ENCODE measurements at regions not wholly inside any gene's neighbourhood (a gene's known extent, or its start where the extent isn't known, plus 50 kb on each side); places are given as distances from the start of the nearest gene placed in this dataset.

- Histone ChIP-seq H3K9me3 (replicated peaks; ENCODE audit: control insufficient read depth, insufficient read depth, low read length) (no peaks in the 10 kb centered on the region), H3K4me1 (ENCODE audit: control insufficient read depth, extremely low read depth, insufficient read depth, low read length) (no peaks in the 10 kb centered on the region), H3K9ac (replicated peaks; ENCODE audit: extremely low read depth, insufficient read depth, low read length) (no peak overlapping the region), H3K27me3 (ENCODE audit: control insufficient read depth in 2 of 2, insufficient read depth in 2 of 2, low read length in 2 of 2) (no peaks in the 10 kb centered on the region), H3K4me3 (replicated peaks in 1 of 3; ENCODE audit: insufficient read depth in 1 of 3, low read depth in 1 of 3, low read length in 3 of 3) (no peak overlapping the region), H3K79me2 (ENCODE audit: control insufficient read depth, insufficient read depth, low read length) (no peaks in the 10 kb centered on the region), H3K36me3 (ENCODE audit: control insufficient read depth in 2 of 2, extremely low read depth in 1 of 2, insufficient read depth in 2 of 2, low read length in 2 of 2) (no peaks in the 10 kb centered on the region), H2AFZ (ENCODE audit: low read depth, low read length) (no peak overlapping the region), H4K20me1 (replicated peaks; ENCODE audit: control insufficient read depth, extremely low read depth, insufficient read depth, low read length) (no peaks in the 10 kb centered on the region), H3K27ac (ENCODE audit: insufficient read depth, low read depth, low read length) (no peak overlapping the region), H3K4me2 (ENCODE audit: insufficient read depth, low read length) (no peak overlapping the region), H3K9me1 (replicated peaks; ENCODE audit: control insufficient read depth, extremely low read depth, insufficient read depth, low read length) (no peaks in the 10 kb centered on the region)
- dilution Hi-C loops (cut with MboI; ENCODE audit: extremely low pct_ligation_motif_present, low sequenced_read_pairs) (no loop called here), intact Hi-C loops (cut with micrococcal nuclease) (no loop called here)
- POLR2A ChIA-PET = no interaction called here
- FAIRE-seq = no peak
- TF ChIP-seq POLR2AphosphoS5 (IDR thresholded peaks at IDR 0.05; ENCODE audit: insufficient read depth, low read depth, low read length) (no peak), POLR2A (IDR thresholded peaks at IDR 0.05; ENCODE audit: low read depth, low read length) (no peak), JUN (IDR thresholded peaks at IDR 0.05; ENCODE audit: borderline replicate concordance, insufficient read depth, insufficient read length, low read depth) (no peak), FOS (IDR thresholded peaks at IDR 0.05; ENCODE audit: borderline replicate concordance, insufficient read depth, low read length) (no peak)
- TF ChIP-seq, protein P1, sequence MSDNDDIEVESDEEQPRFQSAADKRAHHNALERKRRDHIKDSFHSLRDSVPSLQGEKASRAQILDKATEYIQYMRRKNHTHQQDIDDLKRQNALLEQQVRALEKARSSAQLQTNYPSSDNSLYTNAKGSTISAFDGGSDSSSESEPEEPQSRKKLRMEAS (IDR thresholded peaks at IDR 0.05; ENCODE audit: insufficient read depth, insufficient read length) = no peak
- CTCF ChIA-PET = interaction anchor here (1.9 kb wide), 1 partner anchor 8 kb away, joined by 7 read pairs; no protein-coding TSS in a partner anchor
- BruUV-seq (replicated peaks) = no TSS peak
- DNase-seq (ENCODE audit: low read depth, low spot score) = no peak
Observed at GRCh38 chr15:85867250-85867649, 72.5 kb upstream of the KLHL25 start.

- Histone ChIP-seq H3K4me2 (ENCODE audit: insufficient read depth, low read length) (no peak overlapping the region), H3K79me2 (ENCODE audit: control insufficient read depth, insufficient read depth, low read length) (no peaks in the 10 kb centered on the region), H3K27ac (ENCODE audit: insufficient read depth, low read depth, low read length) (no peak overlapping the region), H2AFZ (ENCODE audit: low read depth, low read length) (no peak overlapping the region), H3K9ac (replicated peaks; ENCODE audit: extremely low read depth, insufficient read depth, low read length) (no peak overlapping the region), H3K4me3 (replicated peaks in 1 of 3; ENCODE audit: insufficient read depth in 1 of 3, low read depth in 1 of 3, low read length in 3 of 3) (no peak overlapping the region), H3K27me3 (ENCODE audit: control insufficient read depth in 2 of 2, insufficient read depth in 2 of 2, low read length in 2 of 2) (no peaks in the 10 kb centered on the region), H3K4me1 (ENCODE audit: control insufficient read depth, extremely low read depth, insufficient read depth, low read length) (no peaks in the 10 kb centered on the region), H4K20me1 (replicated peaks; ENCODE audit: control insufficient read depth, extremely low read depth, insufficient read depth, low read length) (no peaks in the 10 kb centered on the region), H3K9me3 (replicated peaks; ENCODE audit: control insufficient read depth, insufficient read depth, low read length) (no peaks in the 10 kb centered on the region), H3K36me3 (ENCODE audit: control insufficient read depth in 2 of 2, extremely low read depth in 1 of 2, insufficient read depth in 2 of 2, low read length in 2 of 2) (no peaks in the 10 kb centered on the region), H3K9me1 (replicated peaks; ENCODE audit: control insufficient read depth, extremely low read depth, insufficient read depth, low read length) (no peaks in the 10 kb centered on the region)
- FAIRE-seq (no peak), DNase-seq (ENCODE audit: low read depth, low spot score) (no peak)
- ChIA-PET POLR2A (no interaction called here), CTCF (interaction anchor here (1.9 kb wide), 1 partner anchor 10 kb away, joined by 7 read pairs; no protein-coding TSS in a partner anchor)
- intact Hi-C loops (cut with micrococcal nuclease) = no loop called here
- BruUV-seq (replicated peaks) = no TSS peak
- dilution Hi-C loops (cut with MboI; ENCODE audit: extremely low pct_ligation_motif_present, low sequenced_read_pairs) = no loop called here
- TF ChIP-seq GATA2 (IDR thresholded peaks at IDR 0.05; ENCODE audit: insufficient read depth, insufficient read length, low read depth, low read length) (no peak), EZH2 (IDR thresholded peaks at IDR 0.05; ENCODE audit: borderline replicate concordance, low read depth, low read length, severe bottlenecking) (no peak), JUN (IDR thresholded peaks at IDR 0.05; ENCODE audit: borderline replicate concordance, insufficient read depth, insufficient read length, low read depth) (no peak), POLR2AphosphoS5 (IDR thresholded peaks at IDR 0.05; ENCODE audit: insufficient read depth, low read depth, low read length) (no peak), POLR2A (IDR thresholded peaks at IDR 0.05; ENCODE audit: low read depth, low read length) (no peak), MYC (IDR thresholded peaks at IDR 0.05; ENCODE audit: low read depth, low read length) (no peak), CTCF (IDR thresholded peaks at IDR 0.05; ENCODE audit: extremely low read depth in 1 of 2, insufficient read depth in 1 of 2, low read depth in 1 of 2, low read length in 2 of 2) (no peak), FOS (IDR thresholded peaks at IDR 0.05; ENCODE audit: borderline replicate concordance, insufficient read depth, low read length) (no peak)
- TF ChIP-seq, protein P1 (IDR thresholded peaks at IDR 0.05; ENCODE audit: insufficient read depth, insufficient read length) = no peak
Observed at GRCh38 chr15:85869124-85869523, 74.4 kb upstream of the KLHL25 start.

Measured in endothelial cell of umbilical vein (primary cell).